ENCODE measurements at regions not wholly inside any gene's neighbourhood (a gene's known extent, or its start where the extent isn't known, plus 50 kb on each side); places are given as distances from the start of the nearest gene placed in this dataset.
"Not testable (repeated sequence)": the region's sequence is repeated elsewhere in the genome, so short reads cannot be mapped to it uniquely, and the experiment has no call there.

- Histone ChIP-seq H2AFZ (replicated peaks) (no peak overlapping the region), H3K4me3 (no peak overlapping the region), H3K4me2 (no peak overlapping the region), H3K27me3 (no peaks in the 10 kb centered on the region), H3K36me3 (no peaks in the 10 kb centered on the region), H3K4me1 (no peaks in the 10 kb centered on the region), H3K9me3 (ENCODE audit: low read depth) (no peaks in the 10 kb centered on the region), H3K9ac (no peak overlapping the region), H3K79me2 (ENCODE audit: low read depth) (no peaks in the 10 kb centered on the region), H3K27ac (no peak overlapping the region), H3F3A (ENCODE audit: low read depth) (no peaks in the 10 kb centered on the region), H4K20me1 (ENCODE audit: low read depth) (no peaks in the 10 kb centered on the region)
- no peak overlapping the region for H3K4me3 Mint-ChIP-seq
- TF ChIP-seq CTCF (IDR thresholded peaks at IDR 0.05) (no peak), EZH2phosphoT487 (IDR thresholded peaks at IDR 0.05) (no peak), EZH2 (IDR thresholded peaks at IDR 0.05) (no peak)
- H3K27ac Mint-ChIP-seq: no peak overlapping the region
- peaks cover 2% of the 10 kb centered on the region for H3K27me3 Mint-ChIP-seq (ENCODE audit: insufficient read depth, low read depth)
- no peaks in the 10 kb centered on the region for H3K4me1 Mint-ChIP-seq
- no peak for DNase-seq (ENCODE audit: low spot score)
- H3K9me3 Mint-ChIP-seq: peaks cover 8% of the 10 kb centered on the region
- H3K36me3 Mint-ChIP-seq: peaks cover 2% of the 10 kb centered on the region
Measured at GRCh38 chr1:90864681-90865080, 147.6 kb upstream of the BARHL2 start.

DNA sequence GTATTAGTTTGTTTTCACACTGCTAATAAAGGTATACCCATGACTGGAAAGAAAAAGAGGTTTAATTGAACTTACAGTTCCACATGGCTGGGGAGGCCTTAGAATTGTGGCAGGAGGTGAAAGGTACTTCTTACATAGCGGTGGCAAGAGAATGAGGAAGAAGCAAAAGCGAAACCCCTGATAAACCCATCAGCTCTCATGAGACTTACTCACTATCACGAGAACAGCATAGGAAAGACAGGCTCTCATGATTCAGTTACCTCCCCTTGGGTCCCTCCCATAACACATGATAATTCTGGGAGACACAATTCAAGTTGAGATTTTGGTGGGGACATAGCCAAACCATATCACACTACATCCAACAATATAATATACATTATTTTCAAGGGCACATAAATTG is 145.7 kb upstream of the BARHL2 start:
- TF ChIP-seq EZH2 (IDR thresholded peaks at IDR 0.05) (no peak), CTCF (IDR thresholded peaks at IDR 0.05) (no peak), EZH2phosphoT487 (IDR thresholded peaks at IDR 0.05) (no peak)
- Mint-ChIP-seq H3K27ac (no peak overlapping the region), H3K4me3 (no peak overlapping the region), H3K27me3 (ENCODE audit: insufficient read depth, low read depth) (peaks cover 2% of the 10 kb centered on the region), H3K9me3 (peaks cover 8% of the 10 kb centered on the region), H3K4me1 (no peaks in the 10 kb centered on the region), H3K36me3 (peaks cover 2% of the 10 kb centered on the region)
- H4K20me1 ChIP-seq (ENCODE audit: low read depth): no peaks in the 10 kb centered on the region
- no peak for DNase-seq (ENCODE audit: low spot score)
- H3K4me2 ChIP-seq: no peak overlapping the region
- no peaks in the 10 kb centered on the region for H3K4me1 ChIP-seq
- H3K36me3 ChIP-seq: no peaks in the 10 kb centered on the region
- no peaks in the 10 kb centered on the region for H3K27me3 ChIP-seq
- H3K9ac ChIP-seq: no peak overlapping the region
- H3K79me2 ChIP-seq (ENCODE audit: low read depth): no peaks in the 10 kb centered on the region
- no peak overlapping the region for H3K4me3 ChIP-seq
- no peak overlapping the region for H3K27ac ChIP-seq
- no peaks in the 10 kb centered on the region for H3F3A ChIP-seq (ENCODE audit: low read depth)
- H2AFZ ChIP-seq (replicated peaks): no peak overlapping the region
- no peaks in the 10 kb centered on the region for H3K9me3 ChIP-seq (ENCODE audit: low read depth)

GRCh38 chr1:90861421-90861820 is 144.3 kb upstream of the BARHL2 start:
- not testable (repeated sequence) for H3K4me2 ChIP-seq; H3K4me3 Mint-ChIP-seq; H3K27me3 Mint-ChIP-seq (ENCODE audit: insufficient read depth, low read depth); H3K27ac Mint-ChIP-seq; H3K27me3 ChIP-seq; H3K9me3 ChIP-seq (ENCODE audit: low read depth); H3K36me3 ChIP-seq; H3K9ac ChIP-seq; H3K4me3 ChIP-seq; H3K36me3 Mint-ChIP-seq; H3K4me1 Mint-ChIP-seq; DNase-seq (ENCODE audit: low spot score); H4K20me1 ChIP-seq (ENCODE audit: low read depth); H2AFZ ChIP-seq (replicated peaks); H3F3A ChIP-seq (ENCODE audit: low read depth); H3K79me2 ChIP-seq (ENCODE audit: low read depth); H3K4me1 ChIP-seq; H3K27ac ChIP-seq; H3K9me3 Mint-ChIP-seq

DNA sequence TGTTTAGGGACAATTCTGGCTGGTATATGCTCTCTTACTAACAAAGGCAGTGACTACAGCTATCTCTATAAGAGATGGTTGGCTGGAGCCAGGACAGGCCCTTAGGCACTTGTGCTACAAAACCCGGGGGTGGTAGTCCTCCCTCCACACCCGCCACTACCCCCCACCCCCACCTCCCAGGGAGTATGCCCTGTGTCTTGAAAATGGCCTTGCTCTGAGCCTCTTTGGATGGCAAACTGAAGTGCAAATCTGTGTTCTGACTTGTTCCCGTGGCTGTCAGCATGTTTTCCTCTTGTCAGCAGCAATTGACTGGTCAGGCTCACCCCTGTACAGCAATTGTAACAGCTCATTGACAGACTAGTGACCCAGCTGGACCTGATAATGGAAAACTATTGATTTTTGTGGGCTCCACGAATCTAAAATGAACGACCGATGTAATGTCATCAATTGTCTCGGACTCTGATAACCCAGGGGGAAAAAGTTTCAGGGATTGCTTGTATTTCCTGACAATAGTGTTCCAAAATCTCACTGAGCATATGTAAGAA is 139.4 kb upstream of the BARHL2 start:
- Histone ChIP-seq H3K27ac (no peak overlapping the region), H4K20me1 (ENCODE audit: low read depth) (no peaks in the 10 kb centered on the region), H3K4me2 (no peak overlapping the region), H3K4me1 (peaks cover 9% of the 10 kb centered on the region), H3K36me3 (no peaks in the 10 kb centered on the region), H3K27me3 (peaks cover 23% of the 10 kb centered on the region), H3K9ac (no peak overlapping the region), H3K4me3 (no peak overlapping the region), H3K9me3 (ENCODE audit: low read depth) (no peaks in the 10 kb centered on the region), H2AFZ (replicated peaks) (no peak overlapping the region), H3F3A (ENCODE audit: low read depth) (no peaks in the 10 kb centered on the region), H3K79me2 (ENCODE audit: low read depth) (no peaks in the 10 kb centered on the region)
- no peak for TF ChIP-seq EZH2 (IDR thresholded peaks at IDR 0.05)
- TF ChIP-seq EZH2phosphoT487 (IDR thresholded peaks at IDR 0.05): no peak
- no peak for TF ChIP-seq CTCF (IDR thresholded peaks at IDR 0.05)
- Mint-ChIP-seq H3K9me3 (no peaks in the 10 kb centered on the region), H3K27ac (no peak overlapping the region), H3K4me3 (no peak overlapping the region), H3K36me3 (no peaks in the 10 kb centered on the region), H3K27me3 (ENCODE audit: insufficient read depth, low read depth) (peaks cover 8% of the 10 kb centered on the region), H3K4me1 (peaks cover 26% of the 10 kb centered on the region)
- no peak for DNase-seq (ENCODE audit: low spot score)
